Activated CD8-positive, alpha-beta memory T cell treated with anti-CD3 and anti-CD28 coated beads, Interleukin-2, amount 50 U/mL, for 24 hours (primary cell): ENCODE measurements at regions not wholly inside any gene's neighbourhood (a gene's known extent, or its start where the extent isn't known, plus 50 kb on each side); places are given as distances from the start of the nearest gene placed in this dataset.

Experiments used
- DNase-seq: peaks from one replicate; pipeline ENCODE4 v3.0.0-alpha.2; 2020; ENCODE audit errors: extremely low read depth

DNA sequence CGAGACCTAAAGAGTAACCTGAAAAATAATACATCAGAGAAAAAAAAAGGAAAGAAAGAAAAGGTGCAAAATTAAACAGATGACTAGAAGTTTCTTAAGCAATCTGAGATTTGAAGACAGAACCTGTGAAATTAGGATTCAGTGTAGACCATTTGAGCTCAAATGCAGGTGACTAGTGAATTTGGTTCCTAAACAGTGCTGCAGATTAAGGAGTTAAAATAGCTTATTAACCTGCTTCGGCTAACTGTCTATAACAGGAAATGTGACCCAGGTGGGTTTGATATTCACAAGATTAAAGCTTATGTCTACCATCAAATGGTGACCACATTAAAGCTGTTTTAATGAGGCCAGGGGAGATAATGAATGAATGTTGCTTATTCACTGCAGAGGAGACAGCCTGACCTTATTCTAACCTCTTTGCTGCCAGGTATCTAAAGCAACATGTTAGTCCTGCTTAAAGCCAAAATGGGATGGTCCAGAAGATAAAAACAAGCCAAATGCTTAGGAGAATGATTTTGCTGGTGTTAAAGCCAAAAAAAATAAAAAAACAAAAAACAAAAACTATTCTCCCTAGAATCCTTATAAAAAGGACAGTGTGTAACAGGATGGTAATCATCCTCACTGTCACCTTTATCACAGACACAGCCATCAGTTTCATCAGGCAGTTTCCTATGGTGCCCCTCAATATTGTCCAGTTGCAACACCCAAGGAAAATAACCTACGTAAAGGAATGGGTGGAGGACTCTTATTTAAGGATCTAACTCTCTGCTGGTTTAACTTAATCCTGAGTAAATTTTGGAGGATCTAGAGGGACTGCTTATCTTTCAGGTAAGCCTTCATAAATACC is 769.0 kb upstream of the ZEB2 start:
- no peak for DNase-seq

DNA sequence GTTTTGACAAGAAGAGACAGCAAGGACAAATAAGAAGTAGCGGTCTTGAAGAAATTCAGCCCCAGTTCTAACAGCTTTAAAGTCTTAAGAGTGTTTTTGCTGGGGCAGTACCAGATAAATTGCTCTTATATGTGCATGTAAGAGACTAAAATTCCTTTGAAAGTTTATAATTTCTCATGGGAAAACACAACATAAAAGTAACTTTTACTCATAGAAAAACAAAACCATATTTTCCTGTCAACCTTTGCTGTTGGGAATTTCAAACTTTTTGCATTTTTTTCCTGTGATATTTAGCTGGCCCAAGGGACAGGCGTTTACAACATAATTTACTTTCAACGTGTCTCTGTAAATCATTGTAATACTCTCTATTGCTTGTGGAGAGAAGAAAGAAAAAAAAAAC is 767.8 kb upstream of the ZEB2 start:
- no peak for DNase-seq

- DNase-seq: no peak
These were observed 766.9 kb upstream of the ZEB2 start for GRCh38 chr2:145286716-145287275.

DNA sequence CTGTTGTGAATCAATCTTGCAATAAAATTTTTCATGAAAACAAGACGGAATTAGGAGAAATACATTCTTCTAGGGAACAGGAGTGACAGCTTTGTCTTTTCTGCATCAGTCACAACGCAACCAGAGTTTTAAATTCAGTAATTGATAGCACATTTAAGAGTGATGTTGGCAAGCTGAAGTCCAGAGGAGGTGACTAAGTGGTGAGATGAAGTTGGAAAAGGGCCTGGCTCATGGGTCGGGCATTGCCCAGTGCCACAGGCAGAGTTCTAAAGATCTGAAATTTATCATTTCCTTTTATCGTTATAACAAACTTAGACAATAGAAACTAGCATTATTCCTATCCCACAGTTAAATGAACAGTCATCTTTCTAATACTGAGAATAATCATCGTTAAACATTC is 764.6 kb upstream of the ZEB2 start:
- DNase-seq: no peak

- DNase-seq: no peak
These were observed 763.2 kb upstream of the ZEB2 start for GRCh38 chr2:145283131-145283530.

- DNase-seq: no peak
These were observed 758.0 kb upstream of the ZEB2 start for GRCh38 chr2:145277922-145278321.

DNA sequence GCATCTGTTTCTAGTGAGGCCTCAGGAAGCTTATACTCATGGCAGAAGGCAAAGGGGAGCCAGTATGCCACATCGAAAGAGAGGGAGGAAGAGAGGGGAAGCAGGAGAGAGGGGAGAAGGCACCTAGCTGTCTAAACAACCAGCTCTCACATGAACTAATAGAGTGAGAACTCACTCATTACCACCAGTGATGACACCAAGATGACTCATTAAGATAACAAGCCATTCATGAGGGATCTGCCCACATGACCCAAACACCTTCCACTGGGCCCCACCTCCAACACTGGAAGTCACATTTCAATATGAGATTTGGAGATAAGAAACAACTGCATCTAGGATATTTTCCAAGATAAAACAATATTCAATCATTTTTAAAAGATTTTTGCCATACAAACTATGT is 753.9 kb upstream of the ZEB2 start:
- DNase-seq: no peak

DNA sequence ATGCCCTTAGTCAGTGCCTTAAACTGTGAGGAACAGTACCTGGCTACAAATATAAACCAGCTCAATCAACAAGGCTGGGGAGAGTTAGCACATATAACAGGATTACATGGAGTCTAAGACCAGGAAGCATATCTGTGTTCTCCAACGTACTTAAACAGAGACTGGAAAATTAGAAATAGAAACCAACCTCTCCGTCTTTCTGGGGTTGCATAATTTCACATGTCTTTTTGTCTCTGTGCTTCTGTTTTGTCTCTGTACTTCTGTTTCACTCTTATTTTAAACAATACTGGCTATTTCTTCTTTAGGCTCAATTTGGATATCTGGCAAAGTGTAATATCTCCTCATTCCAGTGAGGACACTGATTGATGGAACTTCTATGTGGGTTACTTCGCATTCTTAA is 749.0 kb upstream of the ZEB2 start:
- no peak for DNase-seq

GRCh38 chr2:145267451-145267850 is 747.5 kb upstream of the ZEB2 start:
- DNase-seq: no peak

DNA sequence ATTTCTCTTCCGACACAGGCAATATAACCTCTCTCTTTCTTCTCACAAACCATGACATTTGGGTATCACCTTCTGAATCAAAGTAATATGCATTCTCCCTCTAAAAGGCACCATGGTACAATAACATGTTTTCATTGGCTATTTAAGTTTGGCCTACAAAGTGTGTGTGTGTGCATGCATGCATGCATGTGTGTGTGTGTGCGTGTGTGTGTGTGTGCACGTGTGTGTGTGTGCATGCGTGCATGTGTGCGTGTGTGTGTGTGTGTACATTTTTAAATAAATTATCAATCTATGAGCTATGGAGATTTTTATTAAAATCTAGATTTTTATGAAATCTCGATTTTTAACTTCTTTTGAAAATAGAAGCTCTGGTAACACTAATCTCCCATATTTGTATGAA is 745.3 kb upstream of the ZEB2 start:
- no peak for DNase-seq

DNA sequence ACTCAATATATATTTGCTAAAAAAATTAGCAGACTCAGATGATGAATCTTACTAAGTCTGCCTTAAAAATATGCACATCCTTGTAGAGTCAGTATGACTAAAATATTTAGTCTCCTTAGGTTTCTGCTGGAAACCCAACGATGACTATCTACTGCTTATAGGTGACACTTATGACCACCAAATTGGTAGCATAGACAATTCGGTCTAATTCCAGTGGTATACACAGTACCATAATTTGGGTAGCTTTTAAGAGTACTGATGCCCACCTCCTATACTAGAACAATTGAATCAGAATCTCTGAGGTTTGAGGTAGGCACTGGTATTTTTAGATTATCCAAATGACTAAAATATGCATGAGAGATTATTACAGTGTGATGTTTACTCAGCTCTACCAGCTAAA is 740.8 kb upstream of the ZEB2 start:
- no peak for DNase-seq

- DNase-seq: no peak
These were observed 740.2 kb upstream of the ZEB2 start for GRCh38 chr2:145260081-145260480.

DNA sequence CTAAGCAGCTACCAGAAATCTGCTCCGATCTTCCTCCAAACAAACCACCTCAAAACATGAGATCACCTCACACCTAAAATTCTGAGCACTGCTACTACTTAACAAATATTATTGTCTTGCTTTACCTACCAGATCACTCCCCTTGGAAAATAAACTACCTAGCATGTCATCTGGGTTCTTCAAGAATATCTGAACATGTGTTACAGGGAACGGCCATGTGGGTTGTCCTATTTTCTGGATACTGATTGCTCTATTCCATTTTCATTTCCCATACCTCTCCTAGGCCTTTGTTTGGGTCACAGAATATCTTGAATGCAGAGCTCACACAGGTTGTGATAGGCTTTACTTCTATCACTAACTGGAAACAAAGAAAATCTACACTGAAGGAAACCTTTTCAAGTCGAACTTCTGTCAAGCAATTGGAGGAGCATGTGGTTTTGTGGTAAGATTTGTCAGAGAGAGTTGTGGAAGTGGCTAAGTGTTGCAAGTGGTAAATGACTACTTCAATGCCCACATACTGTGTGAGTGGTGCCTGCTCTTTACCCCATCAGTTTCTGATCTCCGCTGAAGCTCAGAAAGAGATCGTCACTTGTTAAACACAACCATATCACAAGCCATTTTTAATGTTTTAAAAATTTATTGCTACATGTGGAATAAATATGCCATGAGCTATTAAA is 739.1 kb upstream of the ZEB2 start:
- DNase-seq: no peak

GRCh38 chr2:145257931-145258330 is 738.0 kb upstream of the ZEB2 start:
- DNase-seq: no peak

- DNase-seq: no peak
These were observed 736.6 kb upstream of the ZEB2 start for GRCh38 chr2:145256551-145256950.

GRCh38 chr2:145254291-145254690 is 734.4 kb upstream of the ZEB2 start:
- no peak for DNase-seq

GRCh38 chr2:145253492-145253891 is 733.6 kb upstream of the ZEB2 start:
- DNase-seq: no peak

DNA sequence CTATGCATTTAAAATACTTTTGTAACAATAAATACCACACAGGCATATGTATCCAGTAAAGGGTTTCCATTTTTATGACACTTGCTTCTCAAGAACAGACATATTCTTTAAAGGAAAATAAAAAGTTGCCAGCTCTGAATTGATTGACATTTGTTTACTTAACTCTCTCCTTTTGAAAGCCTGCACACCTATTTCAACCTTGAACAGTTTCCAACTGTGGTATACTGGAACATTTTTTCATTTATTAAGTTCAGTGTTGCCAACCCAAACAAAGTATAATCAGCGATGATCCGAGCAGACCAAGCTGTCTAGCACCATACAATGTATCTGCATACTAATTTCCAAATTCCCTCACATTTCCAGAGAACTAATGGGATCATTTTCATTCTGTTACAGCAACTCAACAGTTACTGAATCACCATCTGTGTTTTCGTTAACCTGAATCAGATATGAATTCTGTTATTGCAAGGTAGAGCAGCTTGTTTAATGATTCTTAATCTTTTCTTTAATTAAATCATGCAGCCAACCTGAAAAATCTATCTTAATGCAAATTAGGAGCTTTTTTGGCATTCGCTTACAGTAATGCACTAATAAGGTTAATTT is 725.5 kb upstream of the ZEB2 start:
- DNase-seq: no peak

DNA sequence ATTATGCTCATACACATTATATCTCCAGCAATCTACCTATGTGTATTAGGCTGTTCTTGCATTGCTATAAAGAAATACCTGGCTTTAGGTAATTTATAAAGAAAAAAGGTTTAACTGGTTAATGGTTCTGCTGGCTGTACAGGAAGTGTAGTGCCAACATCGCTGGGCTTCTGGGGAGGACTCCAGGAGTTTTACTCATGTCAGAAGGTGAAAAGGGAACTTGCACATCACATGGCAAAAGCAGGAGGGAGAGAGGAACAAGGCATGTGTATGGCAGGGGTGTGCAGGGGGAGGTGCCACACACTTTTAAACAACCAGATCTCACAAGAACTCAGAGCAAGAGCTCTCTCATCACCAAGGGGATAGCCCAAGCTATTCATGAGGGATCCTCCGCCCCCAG is 715.4 kb upstream of the ZEB2 start:
- DNase-seq: no peak

GRCh38 chr2:145230546-145230945 is 710.6 kb upstream of the ZEB2 start:
- DNase-seq: no peak

GRCh38 chr2:145228506-145228905 is 708.6 kb upstream of the ZEB2 start:
- DNase-seq: no peak

- no peak for DNase-seq
These were observed 707.0 kb upstream of the ZEB2 start for GRCh38 chr2:145226901-145227300.

GRCh38 chr2:145221516-145221915 is 701.6 kb upstream of the ZEB2 start:
- DNase-seq: no peak
